ENCODE measurements at regions not wholly inside any gene's neighbourhood (a gene's known extent, or its start where the extent isn't known, plus 50 kb on each side); places are given as distances from the start of the nearest gene placed in this dataset.

GRCh38 chr2:30074023-30074422 is 72.8 kb upstream of the YPEL5 start:
- H3K4me1 Mint-ChIP-seq (ENCODE audit: low read depth): no peaks in the 10 kb centered on the region
- no peak for DNase-seq (ENCODE audit: low spot score)
- H3K36me3 Mint-ChIP-seq (ENCODE audit: low read depth): no peaks in the 10 kb centered on the region
- no peak overlapping the region for H3K27ac Mint-ChIP-seq
- no peak overlapping the region for H3K4me3 Mint-ChIP-seq
- H3K27me3 Mint-ChIP-seq (ENCODE audit: low read depth): peaks cover 7% of the 10 kb centered on the region
- no peaks in the 10 kb centered on the region for H3K9me3 Mint-ChIP-seq

- no peaks in the 10 kb centered on the region for H3K4me1 Mint-ChIP-seq (ENCODE audit: low read depth)
- H3K36me3 Mint-ChIP-seq (ENCODE audit: low read depth): no peaks in the 10 kb centered on the region
- H3K27me3 Mint-ChIP-seq (ENCODE audit: low read depth): peaks cover 5% of the 10 kb centered on the region
- no peak overlapping the region for H3K27ac Mint-ChIP-seq
- H3K4me3 Mint-ChIP-seq: no peak overlapping the region
- no peak for DNase-seq (ENCODE audit: low spot score)
- no peaks in the 10 kb centered on the region for H3K9me3 Mint-ChIP-seq
Observed at GRCh38 chr2:30078521-30078920, 68.3 kb upstream of the YPEL5 start.

- H3K4me3 Mint-ChIP-seq: no peak overlapping the region
- H3K36me3 Mint-ChIP-seq (ENCODE audit: low read depth): no peaks in the 10 kb centered on the region
- no peaks in the 10 kb centered on the region for H3K4me1 Mint-ChIP-seq (ENCODE audit: low read depth)
- H3K27me3 Mint-ChIP-seq (ENCODE audit: low read depth): peaks cover 19% of the 10 kb centered on the region
- DNase-seq (ENCODE audit: low spot score): no peak
- H3K9me3 Mint-ChIP-seq: no peaks in the 10 kb centered on the region
- no peak overlapping the region for H3K27ac Mint-ChIP-seq
Observed at GRCh38 chr2:30084915-30085314, 61.9 kb upstream of the YPEL5 start.

- no peaks in the 10 kb centered on the region for H3K9me3 Mint-ChIP-seq
- H3K4me1 Mint-ChIP-seq (ENCODE audit: low read depth): no peaks in the 10 kb centered on the region
- peaks cover 32% of the 10 kb centered on the region for H3K27me3 Mint-ChIP-seq (ENCODE audit: low read depth)
- H3K36me3 Mint-ChIP-seq (ENCODE audit: low read depth): no peaks in the 10 kb centered on the region
- no peak overlapping the region for H3K27ac Mint-ChIP-seq
- no peak overlapping the region for H3K4me3 Mint-ChIP-seq
- DNase-seq (ENCODE audit: low spot score): no peak
Observed at GRCh38 chr2:30089171-30089570, 57.6 kb upstream of the YPEL5 start.

GRCh38 chr2:30095402-30095801 is 51.4 kb upstream of the YPEL5 start:
- Mint-ChIP-seq H3K4me1 (ENCODE audit: low read depth) (no peaks in the 10 kb centered on the region), H3K9me3 (no peaks in the 10 kb centered on the region), H3K27me3 (ENCODE audit: low read depth) (peaks cover 26% of the 10 kb centered on the region), H3K36me3 (ENCODE audit: low read depth) (no peaks in the 10 kb centered on the region), H3K4me3 (no peak overlapping the region), H3K27ac (no peak overlapping the region)
- no peak for DNase-seq (ENCODE audit: low spot score)

GRCh38 chr2:30096451-30096850 is 50.4 kb upstream of the YPEL5 start:
- Mint-ChIP-seq H3K27ac (no peak overlapping the region), H3K36me3 (ENCODE audit: low read depth) (no peaks in the 10 kb centered on the region), H3K4me3 (no peak overlapping the region), H3K4me1 (ENCODE audit: low read depth) (no peaks in the 10 kb centered on the region), H3K27me3 (ENCODE audit: low read depth) (peaks cover 22% of the 10 kb centered on the region), H3K9me3 (no peaks in the 10 kb centered on the region)
- no peak for DNase-seq (ENCODE audit: low spot score)

Measured in T-helper 2 cell treated with Interferon-gamma antibody and Interleukin-4, amounts not matched to agents 5 μg/mL and 100 μg/mL, for 36 hours (primary cell).